WTC11 (cell line): ENCODE measurements at regions not wholly inside any gene's neighbourhood (a gene's known extent, or its start where the extent isn't known, plus 50 kb on each side); places are given as distances from the start of the nearest gene placed in this dataset.

Experiments used
- ATAC-seq: fragments of 200-7000 bp; cut with Tn5 transposase; 2 replicates; pipeline ENCODE4 v1.10.0; 2021; ENCODE audit warnings: mild to moderate bottlenecking, moderate library complexity
- CTCF ChIA-PET: fragments of 300-600 bp; sonication (Branson Sonifier 250); formaldehyde crosslinking; loops from one replicate; lab custom pipeline; 2021; ENCODE audit warnings: antibody characterized with exemption; lab: Charles Lee
- POLR2A ChIA-PET: fragments of 350-600 bp; sonication (Branson Sonifier 250); formaldehyde crosslinking; loops from one replicate; lab custom pipeline; 2021; ENCODE audit warnings: antibody characterized with exemption; lab: Charles Lee
- DNase-seq: peaks from one replicate; pipeline ENCODE4 v3.0.0; 2021; ENCODE audit warnings: low spot score
- H3K27ac Mint-ChIP-seq: 2 replicates; pipeline ENCODE4 v1.8.0; 2021; ENCODE audit warnings: mixed read lengths
- H3K27me3 Mint-ChIP-seq: 2 replicates; pipeline ENCODE4 v1.8.0; 2021; ENCODE audit warnings: low read depth, mild to moderate bottlenecking, moderate library complexity, mixed read lengths
- H3K36me3 Mint-ChIP-seq: 2 replicates; pipeline ENCODE4 v1.8.0; 2021; ENCODE audit warnings: mixed read lengths
- H3K4me1 Mint-ChIP-seq: 2 replicates; pipeline ENCODE4 v1.8.0; 2022; ENCODE audit warnings: mixed read lengths
- H3K4me3 Mint-ChIP-seq: 2 replicates; pipeline ENCODE4 v1.8.0; 2021; ENCODE audit warnings: mild to moderate bottlenecking, moderate library complexity, mixed read lengths
- H3K9me3 Mint-ChIP-seq: 2 replicates; pipeline ENCODE4 v1.8.0; 2021; ENCODE audit warnings: mixed read lengths
- ATF1 ChIP-seq: sonication (generic); formaldehyde crosslinking; IDR thresholded peaks from 2 replicates; pipeline ENCODE4 v1.8.1; 2023; ENCODE audit warnings: mild to moderate bottlenecking, moderate library complexity, missing genetic modification reagents
- ATF3 ChIP-seq: sonication (generic); formaldehyde crosslinking; conservative IDR thresholded peaks from 2 replicates; pipeline ENCODE4 v1.8.1; 2022; ENCODE audit warnings: mild to moderate bottlenecking, missing genetic modification reagents
- E2F1 ChIP-seq: sonication (generic); formaldehyde crosslinking; IDR thresholded peaks from 2 replicates; pipeline ENCODE4 v1.8.0; 2022; ENCODE audit warnings: mild to moderate bottlenecking, missing genetic modification reagents
- E2F5 ChIP-seq: sonication (generic); formaldehyde crosslinking; IDR thresholded peaks from 2 replicates; pipeline ENCODE4 v1.8.1; 2022; ENCODE audit warnings: mild to moderate bottlenecking, moderate library complexity, missing genetic modification reagents
- GTF2I ChIP-seq: fragments of 250-450 bp; sonication (Bioruptor Pico); conservative IDR thresholded peaks from 2 replicates; pipeline ENCODE4 v1.4.0; 2021; ENCODE audit warnings: mild to moderate bottlenecking
- HMGXB4 ChIP-seq: sonication (generic); formaldehyde crosslinking; IDR thresholded peaks from 2 replicates; pipeline ENCODE4 v1.8.1; 2023; ENCODE audit warnings: mild to moderate bottlenecking, moderate library complexity, missing genetic modification reagents
- KAT7 ChIP-seq: sonication (generic); formaldehyde crosslinking; IDR thresholded peaks from 2 replicates; pipeline ENCODE4 v1.8.1; 2023; ENCODE audit warnings: missing genetic modification reagents, mild to moderate bottlenecking, borderline replicate concordance
- MYBL2 ChIP-seq: sonication (generic); formaldehyde crosslinking; IDR thresholded peaks from 2 replicates; pipeline ENCODE4 v1.8.1; 2023; ENCODE audit warnings: mild to moderate bottlenecking, moderate library complexity, missing genetic modification reagents
- PRDM15 ChIP-seq: sonication (generic); formaldehyde crosslinking; IDR thresholded peaks from 2 replicates; pipeline ENCODE4 v1.8.0; 2022; ENCODE audit warnings: missing genetic modification reagents
- PREB ChIP-seq: sonication (generic); formaldehyde crosslinking; IDR thresholded peaks from 2 replicates; pipeline ENCODE4 v1.8.1; 2022; ENCODE audit warnings: mild to moderate bottlenecking, missing genetic modification reagents, moderate library complexity, borderline replicate concordance
- SP1 ChIP-seq: sonication (generic); formaldehyde crosslinking; conservative IDR thresholded peaks from 2 replicates; pipeline ENCODE4 v1.8.1; 2022; ENCODE audit warnings: missing genetic modification reagents
- STAT6 ChIP-seq: sonication (generic); formaldehyde crosslinking; conservative IDR thresholded peaks from 2 replicates; pipeline ENCODE4 v1.8.1; 2023; ENCODE audit warnings: mild to moderate bottlenecking, low read depth, missing genetic modification reagents, moderate library complexity
- TEAD1 ChIP-seq: sonication (generic); formaldehyde crosslinking; IDR thresholded peaks from 2 replicates; pipeline ENCODE4 v1.8.0; 2022; ENCODE audit warnings: mild to moderate bottlenecking, missing genetic modification reagents
- TEAD4 ChIP-seq: sonication (generic); formaldehyde crosslinking; IDR thresholded peaks from 2 replicates; pipeline ENCODE4 v1.8.0; 2022; ENCODE audit warnings: mild to moderate bottlenecking, missing genetic modification reagents
- USF1 ChIP-seq: sonication (generic); formaldehyde crosslinking; IDR thresholded peaks from 2 replicates; pipeline ENCODE4 v1.8.0; 2022; ENCODE audit warnings: mild to moderate bottlenecking, missing genetic modification reagents
- ZBTB43 ChIP-seq: sonication (generic); formaldehyde crosslinking; IDR thresholded peaks from 2 replicates; pipeline ENCODE4 v1.8.1; 2023; ENCODE audit warnings: mild to moderate bottlenecking, missing genetic modification reagents
- ZNF121 ChIP-seq: sonication (generic); formaldehyde crosslinking; IDR thresholded peaks from 2 replicates; pipeline ENCODE4 v1.8.0; 2023; ENCODE audit warnings: missing genetic modification reagents
- ZNF396 ChIP-seq: fragments of 250-450 bp; sonication (Bioruptor Pico); IDR thresholded peaks from 2 replicates; pipeline ENCODE4 v1.8.0; 2021; ENCODE audit warnings: mild to moderate bottlenecking, moderate library complexity, borderline replicate concordance
- ZNF671 ChIP-seq: fragments of 250-450 bp; sonication (Bioruptor Pico); IDR thresholded peaks from 2 replicates; pipeline ENCODE4 v1.8.0; 2021; ENCODE audit warnings: mild to moderate bottlenecking

- TF ChIP-seq USF1 (no peak), PREB (CRISPR knock-in tag) (no peak), TEAD1 (no peak), ATF3 (no peak), ZNF396 (CRISPR knock-in tag) (no peak), STAT6 (CRISPR knock-in tag) (no peak), MYBL2 (no peak), PRDM15 (CRISPR knock-in tag) (no peak)
- TF ChIP-seq, all 79 proteins: peak for 0
Measured at GRCh38 chr10:47092831-47093230, 181.6 kb downstream of the PTPN20 start (continued).

- H3K27ac Mint-ChIP-seq = no peak overlapping the region
- POLR2A ChIA-PET = no interaction called here
- peaks cover 7% of the 10 kb centered on the region for H3K27me3 Mint-ChIP-seq
- CTCF ChIA-PET = no interaction called here
- H3K36me3 Mint-ChIP-seq = peaks cover 4% of the 10 kb centered on the region; the same call in 1 of the 2 replicates
- no peaks in the 10 kb centered on the region for H3K4me1 Mint-ChIP-seq
- no peak for ATAC-seq
- no peak for DNase-seq
- H3K9me3 Mint-ChIP-seq = peaks cover 43% of the 10 kb centered on the region
- no peak overlapping the region for H3K4me3 Mint-ChIP-seq
- no peak for TF ChIP-seq GTF2I (CRISPR knock-in tag)
- TF ChIP-seq ZNF671 (CRISPR knock-in tag) = no peak
- no peak for TF ChIP-seq ATF1
Measured at GRCh38 chr10:47094126-47094525, 182.9 kb downstream of the PTPN20 start.

- no peaks in the 10 kb centered on the region for H3K4me1 Mint-ChIP-seq
- peaks cover 43% of the 10 kb centered on the region for H3K9me3 Mint-ChIP-seq
- no peak for ATAC-seq
- no peak for DNase-seq
- H3K36me3 Mint-ChIP-seq = peaks cover 4% of the 10 kb centered on the region; the same call in 1 of the 2 replicates
- CTCF ChIA-PET = no interaction called here
- no peak overlapping the region for H3K4me3 Mint-ChIP-seq
- H3K27me3 Mint-ChIP-seq = peaks cover 7% of the 10 kb centered on the region
- POLR2A ChIA-PET = no interaction called here
- no peak overlapping the region for H3K27ac Mint-ChIP-seq
- TF ChIP-seq KAT7 (CRISPR knock-in tag) = no peak
- no peak for TF ChIP-seq ZNF121 (CRISPR knock-in tag)
- no peak for TF ChIP-seq ZNF671 (CRISPR knock-in tag)
- no peak for TF ChIP-seq E2F1
- no peak for TF ChIP-seq SP1
- no peak for TF ChIP-seq ZBTB43 (CRISPR knock-in tag)
- no peak for TF ChIP-seq E2F5 (CRISPR knock-in tag)
- TF ChIP-seq HMGXB4 (CRISPR knock-in tag) = no peak
- no peak for TF ChIP-seq TEAD4
Measured at GRCh38 chr10:47094636-47095035, 183.4 kb downstream of the PTPN20 start.
